A172 (cell line): ENCODE measurements at regions not wholly inside any gene's neighbourhood (a gene's known extent, or its start where the extent isn't known, plus 50 kb on each side); places are given as distances from the start of the nearest gene placed in this dataset.
A peak's percentile ranks its signal among the peaks of the same experiment; 100 is the strongest.
"Not testable (repeated sequence)": the region's sequence is repeated elsewhere in the genome, so short reads cannot be mapped to it uniquely, and the experiment has no call there.

Experiments used
- DNase-seq: peaks from one replicate; pipeline ENCODE4 v3.0.0-alpha.2; 2015; ENCODE audit warnings: low spot score

DNA sequence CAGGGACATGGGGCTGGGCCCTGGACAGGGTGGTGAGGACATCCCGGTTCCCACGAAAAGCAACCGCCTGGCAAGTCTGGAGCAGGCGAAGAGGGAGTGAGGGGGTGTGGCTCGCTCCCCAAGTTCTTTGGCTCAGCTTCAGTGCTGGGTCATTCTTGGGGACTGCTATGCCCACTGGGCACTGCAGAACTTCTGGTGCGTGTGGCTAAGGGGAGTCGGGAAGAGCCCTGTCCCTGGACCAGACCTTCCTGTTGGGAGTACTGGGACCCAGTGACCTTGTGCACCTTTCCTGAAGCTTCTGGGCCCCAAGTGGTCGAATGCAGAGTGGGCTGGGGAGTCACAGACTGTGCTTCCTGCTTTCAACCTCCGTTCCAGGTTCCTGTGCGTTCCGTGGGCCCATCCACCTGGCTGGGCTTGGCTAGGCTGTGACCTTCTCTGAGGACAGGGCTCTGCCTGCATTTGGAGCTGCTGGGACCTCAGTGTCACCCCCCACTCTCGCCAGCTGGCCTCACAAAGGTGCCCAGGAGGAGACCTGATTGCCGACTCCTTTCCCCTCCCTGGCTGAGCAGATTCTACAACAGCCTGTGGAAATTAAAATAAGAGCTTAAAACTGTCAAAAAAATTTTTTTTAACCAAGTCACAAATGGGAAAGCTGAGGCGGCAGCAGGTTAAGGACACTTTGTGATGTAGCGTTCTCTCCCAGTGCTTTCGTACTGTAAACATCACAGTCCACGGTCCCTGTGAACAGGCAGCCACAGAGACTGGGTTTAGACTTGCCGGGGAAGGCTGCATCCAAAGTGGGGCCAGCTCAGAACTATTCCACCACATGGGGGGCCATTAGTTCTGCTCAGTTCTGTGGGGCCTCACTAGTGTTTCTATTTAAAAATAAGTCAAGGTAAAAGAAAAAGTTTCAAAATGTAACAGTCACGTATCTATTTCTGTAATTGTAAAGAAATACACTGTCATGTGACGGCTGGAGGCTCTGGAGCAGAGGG lies 63.8 kb upstream of the WNT7B start:
- DNase-seq: no peak

DNA sequence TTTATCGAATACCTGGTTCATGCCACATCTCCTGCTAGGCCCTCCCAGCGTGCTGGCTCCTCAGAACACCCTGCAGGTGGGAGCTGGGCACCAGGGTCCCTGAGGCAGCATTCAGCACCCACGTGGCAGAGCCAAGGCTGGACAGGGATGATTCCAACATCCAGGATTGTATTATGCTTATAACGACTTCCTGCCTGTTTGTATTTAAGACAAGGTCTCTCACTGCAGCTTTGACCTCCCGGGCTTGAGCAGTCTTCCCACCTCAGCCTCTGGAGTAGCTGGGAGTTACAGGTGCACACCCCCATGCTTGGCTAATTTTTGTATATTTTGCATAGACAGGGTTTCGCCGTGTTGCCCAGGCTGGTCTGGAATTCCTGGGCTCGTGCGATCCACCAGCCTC lies 64.7 kb upstream of the WNT7B start:
- DNase-seq: no peak

DNA sequence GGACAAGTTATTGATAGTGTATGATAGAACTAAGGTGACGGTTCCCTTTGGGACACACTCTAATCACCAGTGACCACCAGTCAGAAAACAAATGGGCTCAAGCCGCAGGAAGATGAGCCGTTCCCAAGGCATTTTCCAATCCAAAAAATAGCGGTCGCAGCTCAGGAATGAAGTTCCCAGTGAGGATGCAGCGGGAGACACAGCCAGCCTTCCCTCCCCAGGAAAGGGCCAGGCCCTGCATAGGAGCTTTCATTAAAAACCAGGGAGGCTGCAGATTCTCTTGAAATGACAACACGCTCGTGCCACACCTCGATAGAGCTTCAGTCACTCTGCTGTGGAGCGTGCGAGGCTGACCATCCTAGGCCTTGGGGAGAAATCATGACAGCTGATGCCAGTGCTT lies 65.8 kb upstream of the WNT7B start:
- no peak for DNase-seq

DNA sequence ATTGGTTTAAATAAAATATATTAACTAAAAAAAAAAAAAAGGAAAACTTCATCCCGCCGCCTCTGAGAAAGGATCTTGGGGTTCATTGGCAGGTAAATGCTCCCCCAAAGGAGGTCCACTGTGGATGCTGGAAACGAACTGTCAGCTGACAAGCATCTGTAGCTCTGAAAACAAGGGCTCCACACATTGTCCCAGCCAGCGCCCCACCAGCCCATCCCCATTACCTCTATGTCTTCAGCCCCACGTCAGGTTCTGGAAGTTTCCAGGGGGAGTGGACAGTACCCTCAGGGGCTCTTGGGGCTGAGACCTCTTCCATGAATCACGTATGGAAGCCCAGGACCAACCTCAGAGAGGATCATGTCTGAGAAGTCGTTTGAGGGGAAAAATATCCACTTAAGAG lies 66.4 kb upstream of the WNT7B start:
- DNase-seq: no peak

GRCh38 chr22:46043816-46044620 lies 67.1 kb upstream of the WNT7B start:
- no peak for DNase-seq

DNA sequence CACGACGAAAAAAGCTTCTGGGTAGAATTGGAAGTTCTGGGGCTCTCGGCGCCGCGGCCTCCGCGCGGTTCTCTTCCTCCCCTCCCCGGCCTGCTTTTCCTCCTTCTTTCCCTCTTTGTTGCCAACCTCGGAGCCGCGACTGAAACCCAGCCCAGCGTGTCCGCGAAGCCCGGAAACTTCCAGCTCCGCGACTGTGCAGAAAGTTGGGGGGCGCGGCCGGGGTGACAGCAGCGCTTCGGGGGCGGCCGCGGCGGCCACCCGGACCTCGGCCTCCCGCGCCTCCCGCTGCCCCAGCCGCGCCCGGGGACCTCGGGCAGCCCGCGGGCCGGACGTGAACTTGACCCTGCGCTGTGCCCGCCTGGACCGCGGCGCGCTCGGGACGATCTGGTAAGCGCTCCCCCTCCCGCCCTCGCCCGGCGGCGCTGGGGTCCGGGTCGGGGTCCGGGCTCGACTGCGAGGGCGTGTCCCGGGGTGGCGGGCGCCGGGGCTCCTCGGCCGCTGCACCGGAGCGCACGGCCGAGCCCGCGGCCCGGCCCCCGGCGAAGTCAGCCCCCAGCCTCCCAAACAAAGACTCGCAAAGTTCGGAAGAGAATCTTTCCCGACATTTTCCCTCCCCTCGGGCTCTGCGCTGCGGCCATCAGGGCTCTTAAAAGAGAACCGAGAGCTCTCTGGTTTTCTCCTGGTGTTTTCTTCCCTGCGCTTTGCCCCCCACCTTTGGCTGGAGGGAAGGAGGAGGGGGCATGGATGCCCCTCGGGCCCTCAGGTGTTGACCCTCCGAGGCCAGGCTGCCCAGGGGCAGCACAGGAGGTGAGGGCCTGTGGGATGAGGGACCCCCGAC lies 67.9 kb upstream of the WNT7B start:
- DNase-seq: no peak

GRCh38 chr22:46045459-46046298 lies 68.7 kb upstream of the WNT7B start:
- DNase-seq: no peak

- no peak for DNase-seq
Measured at GRCh38 chr22:46046299-46046685, 69.3 kb upstream of the WNT7B start.

GRCh38 chr22:46047226-46047625 lies 70.3 kb upstream of the WNT7B start:
- DNase-seq: no peak

DNA sequence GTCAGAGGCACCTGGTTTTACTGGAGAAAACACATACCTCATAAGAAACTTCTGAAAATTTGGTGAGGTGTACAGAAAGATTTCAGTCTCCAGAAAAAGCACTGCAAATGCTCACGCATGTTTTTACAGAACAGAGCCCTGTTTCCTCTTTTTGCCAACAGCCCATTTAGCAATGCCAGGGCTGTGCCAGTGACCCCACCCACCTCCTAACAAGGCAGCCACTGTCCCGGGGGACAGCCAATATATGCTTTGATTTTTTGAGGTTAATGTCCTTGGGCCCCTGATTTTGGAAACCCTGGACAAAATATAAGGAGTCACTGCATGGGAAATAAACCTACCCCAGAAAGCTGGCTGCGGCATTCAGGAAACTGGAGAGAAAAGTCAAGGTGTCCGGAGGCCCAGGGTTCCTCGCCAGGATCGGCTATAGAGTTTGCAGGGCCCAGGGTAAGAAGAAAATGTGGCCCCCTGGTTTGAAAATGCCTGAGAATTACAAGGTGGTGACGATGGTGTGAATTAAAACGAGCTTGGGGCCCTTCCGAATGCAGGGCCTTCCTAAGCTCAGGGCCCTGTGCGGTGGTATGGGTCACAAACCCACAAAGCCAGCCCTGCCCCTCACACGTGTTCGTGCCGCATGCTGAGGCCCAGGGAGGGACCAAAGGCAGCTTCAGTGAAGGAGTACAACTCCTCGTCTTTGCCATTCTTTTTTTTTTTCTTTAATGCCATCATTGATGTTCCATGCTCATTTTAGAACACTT lies 71.1 kb upstream of the WNT7B start:
- no peak for DNase-seq

DNA sequence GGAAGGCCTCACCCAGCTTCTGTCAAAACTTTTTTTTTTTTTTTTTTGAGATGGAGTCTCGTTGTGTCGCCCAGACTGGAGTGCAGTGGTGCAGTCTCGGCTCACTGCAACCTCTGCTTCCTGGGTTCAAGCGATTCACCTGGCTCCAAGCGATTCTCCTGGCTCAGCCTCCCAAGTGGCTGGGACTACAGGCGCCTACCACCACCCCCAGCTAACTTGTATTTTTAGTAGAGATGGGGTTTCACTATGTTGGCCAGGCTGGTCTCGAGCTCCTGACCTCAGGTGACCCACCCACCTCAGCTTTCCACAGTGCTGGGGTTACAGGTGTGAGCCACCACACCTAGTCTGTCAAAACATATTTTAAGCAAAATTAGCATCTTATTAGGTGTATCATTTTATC lies 71.7 kb upstream of the WNT7B start:
- DNase-seq: not testable (repeated sequence)

GRCh38 chr22:46049726-46050450 lies 72.9 kb upstream of the WNT7B start:
- no peak for DNase-seq

DNA sequence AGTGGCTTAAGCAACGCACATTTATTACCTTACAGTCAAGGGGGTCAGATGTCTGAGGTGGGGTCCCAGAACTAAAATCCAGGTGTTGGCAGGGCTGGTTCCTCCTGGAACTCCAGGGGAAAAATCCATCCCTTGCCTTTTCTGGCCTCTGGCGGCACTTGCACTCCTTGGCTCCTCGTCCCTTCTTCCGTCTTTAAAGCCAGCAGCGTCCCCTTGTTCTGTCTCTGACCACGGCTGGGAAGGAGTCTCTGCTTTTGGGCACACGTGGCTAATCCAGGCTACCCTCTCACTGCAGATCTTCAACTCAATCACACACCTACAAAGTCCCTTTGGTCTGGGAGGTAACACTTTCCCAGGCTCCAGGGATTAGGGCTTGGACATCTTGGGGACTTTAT lies 73.5 kb upstream of the WNT7B start:
- DNase-seq: no peak

- DNase-seq: no peak
Measured at GRCh38 chr22:46050916-46051614, 74.1 kb upstream of the WNT7B start.

- DNase-seq: no peak
Measured at GRCh38 chr22:46051646-46052045, 74.7 kb upstream of the WNT7B start.

DNA sequence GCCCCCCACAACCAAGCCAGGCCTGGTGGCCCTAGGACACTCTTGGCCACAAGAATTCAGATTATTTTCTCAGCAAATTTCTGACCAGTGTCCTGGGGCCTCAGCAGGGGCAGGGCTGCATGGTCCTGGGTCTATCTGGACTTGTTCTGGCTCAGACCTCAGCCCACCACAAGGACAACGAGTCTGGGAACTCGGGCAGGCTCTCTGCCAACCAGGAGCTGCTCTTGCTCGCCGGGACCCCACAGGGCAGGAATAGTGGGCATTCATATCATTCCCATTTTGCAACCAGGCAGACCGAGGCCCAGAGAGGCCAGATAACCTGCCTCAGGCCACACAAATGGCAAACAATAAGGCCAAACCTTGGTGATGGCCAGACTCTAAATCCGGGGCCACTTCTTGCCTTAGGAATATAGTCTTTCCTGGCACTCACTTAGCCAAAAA lies 75.4 kb upstream of the WNT7B start:
- DNase-seq: no peak

- peak; percentile 44 for DNase-seq
Measured at GRCh38 chr22:46052801-46053562, 76.0 kb upstream of the WNT7B start.

DNA sequence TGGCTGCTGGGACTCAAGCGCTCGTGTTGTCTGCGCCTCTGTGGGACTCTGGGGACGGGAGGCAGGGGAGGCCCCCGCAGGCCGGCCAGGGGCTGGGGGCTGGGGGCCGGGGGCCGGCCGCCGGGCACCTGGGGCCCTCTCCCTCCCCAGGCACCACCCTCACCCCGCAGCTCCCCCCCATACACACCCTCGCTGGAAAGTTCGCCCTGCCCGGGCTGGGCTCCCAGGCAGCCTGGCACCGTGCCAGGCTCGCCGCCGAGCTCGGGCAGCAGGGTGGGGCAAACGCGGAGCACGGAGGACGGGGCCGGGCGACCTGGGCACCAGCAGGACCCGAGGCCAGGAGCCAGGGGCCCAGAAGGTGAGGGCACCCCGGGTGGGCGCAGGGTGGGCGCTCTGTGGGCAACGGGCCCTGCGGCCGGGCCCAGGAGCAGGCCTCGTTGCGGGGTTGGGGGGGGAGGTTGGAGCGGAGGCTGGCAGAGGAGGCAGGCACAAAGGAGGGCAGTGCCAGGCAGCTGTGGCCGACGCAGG lies 76.7 kb upstream of the WNT7B start:
- peak; percentile 25 for DNase-seq
